ENCODE measurements at regions not wholly inside any gene's neighbourhood (a gene's known extent, or its start where the extent isn't known, plus 50 kb on each side); places are given as distances from the start of the nearest gene placed in this dataset.

GRCh38 chr15:97678656-97679055 is 281.8 kb upstream of the ARRDC4 start:
- no peak overlapping the region for H4K91ac ChIP-seq (ENCODE audit: insufficient read depth, low read depth, low read length)
- H2BK20ac ChIP-seq (ENCODE audit: low read depth, low read length): no peak overlapping the region
- no peak overlapping the region for H3K4me2 ChIP-seq (ENCODE audit: low read depth, low read length)
- TF ChIP-seq NFE2L2 (IDR thresholded peaks at IDR 0.05; ENCODE audit: low read depth, low read length) (no peak), MXI1 (IDR thresholded peaks at IDR 0.05; ENCODE audit: borderline replicate concordance, low read depth, low read length) (no peak), MAZ (IDR thresholded peaks at IDR 0.05; ENCODE audit: borderline replicate concordance, low read depth, low read length) (no peak), CEBPB (IDR thresholded peaks at IDR 0.05; ENCODE audit: low read depth, low read length) (no peak), FOS (IDR thresholded peaks at IDR 0.05; ENCODE audit: low read depth, low read length) (no peak)
- no peaks in the 10 kb centered on the region for H3K27me3 ChIP-seq (ENCODE audit: control insufficient read depth, insufficient read depth, low read length)
- 20% methylated on average over 1 of the region's 2 CpGs; no CpG with 5 or more reads in 1 of the 2 experiments for WGBS, 2 experiments (ENCODE audit: extremely low coverage in 2 of 2, insufficient read length in 1 of 2)
- H3K4ac ChIP-seq (ENCODE audit: low read depth, low read length): no peak overlapping the region
- no peak overlapping the region for H2BK5ac ChIP-seq (ENCODE audit: low read depth, low read length, poor library complexity, severe bottlenecking)
- no peak overlapping the region for H3K14ac ChIP-seq (replicated peaks; ENCODE audit: low read depth, low read length)
- peaks cover 12% of the 10 kb centered on the region for H3K9me3 ChIP-seq (ENCODE audit: control insufficient read depth, insufficient read depth, low read length)
- no peak overlapping the region for H4K8ac ChIP-seq (ENCODE audit: low read depth in 2 of 2, low read length in 2 of 2)
- no peak overlapping the region for H2AK5ac ChIP-seq (ENCODE audit: low read depth, low read length)
- no peaks in the 10 kb centered on the region for H4K20me1 ChIP-seq (ENCODE audit: insufficient read depth, low read length)
- H3K27ac ChIP-seq (ENCODE audit: insufficient read depth, low read length): no peak overlapping the region
- H3K79me1 ChIP-seq (ENCODE audit: low read depth in 1 of 2, low read length in 2 of 2): no peaks in the 10 kb centered on the region
- H3K18ac ChIP-seq (ENCODE audit: low read depth, low read length): no peak overlapping the region
- ATAC-seq (ENCODE audit: low read depth) (no peak), DNase-seq (no peak)
- CTCF ChIA-PET: no interaction called here
- no peak overlapping the region for H2AK9ac ChIP-seq (replicated peaks; ENCODE audit: low read depth, low read length, poor library complexity)
- intact Hi-C loops (cut with micrococcal nuclease): no loop called here
- BruUV-seq (replicated peaks): no TSS peak
- H3K4me1 ChIP-seq (ENCODE audit: control insufficient read depth, insufficient read depth, low read length): no peaks in the 10 kb centered on the region
- POLR2A ChIA-PET (ENCODE audit: unreplicated experiment): no interaction called here
- H3K36me3 ChIP-seq (ENCODE audit: control insufficient read depth, insufficient read depth, low read length): no peaks in the 10 kb centered on the region
- H2AFZ ChIP-seq (replicated peaks; ENCODE audit: low read length, poor library complexity): no peak overlapping the region
- no peak overlapping the region for H3K4me3 ChIP-seq (ENCODE audit: insufficient read depth, low read depth, low read length)
- H4K5ac ChIP-seq (ENCODE audit: low read depth, low read length): no peak overlapping the region
- H3K23ac ChIP-seq (ENCODE audit: low read depth, low read length): no peak overlapping the region
- H3K9me1 ChIP-seq (ENCODE audit: insufficient read depth, low read length): no peaks in the 10 kb centered on the region
- dilution Hi-C loops (cut with HindIII; ENCODE audit: low sequenced_read_pairs, unreplicated experiment): no loop called here
- no peak overlapping the region for H2BK15ac ChIP-seq (ENCODE audit: low read depth, low read length)
- H3K9ac ChIP-seq (ENCODE audit: low read depth, low read length): no peak overlapping the region
- H2BK120ac ChIP-seq (ENCODE audit: low read depth, low read length): no peak overlapping the region
- no peak overlapping the region for H3K56ac ChIP-seq (ENCODE audit: extremely low read depth, insufficient read depth, low read length)
- in situ Hi-C loops (cut with MboI; ENCODE audit: low sequenced_read_pairs): no loop called here

All from IMR-90 (cell line).